RWPE2 (cell line): ENCODE measurements at regions not wholly inside any gene's neighbourhood (a gene's known extent, or its start where the extent isn't known, plus 50 kb on each side); places are given as distances from the start of the nearest gene placed in this dataset.
"Not testable (repeated sequence)": the region's sequence is repeated elsewhere in the genome, so short reads cannot be mapped to it uniquely, and the experiment has no call there.

ENCODE experiments used
- ATAC-seq: fragments of 200-7000 bp; cut with Tn5 transposase; 3 replicates; pipeline ENCODE4 v1.9.1; 2021; ENCODE audit warnings: low read depth
- DNase-seq: peaks from one replicate; pipeline ENCODE4 v3.0.0-alpha.2; 2020; ENCODE audit warnings: low spot score
- H3K27ac ChIP-seq: fragments of 450-650 bp; 2 replicates; pipeline ENCODE4 v1.5.1; 2017; ENCODE audit warnings: mild to moderate bottlenecking; ENCODE audit not compliant: poor library complexity, severe bottlenecking
- H3K27me3 ChIP-seq: fragments of 250-450 bp; sonication (Bioruptor Pico); 2 replicates; pipeline ENCODE4 v1.5.1; 2021; ENCODE audit warnings: mild to moderate bottlenecking, moderate library complexity; ENCODE audit not compliant: insufficient read depth, poor library complexity, severe bottlenecking
- H3K36me3 ChIP-seq: fragments of 250-450 bp; sonication (Bioruptor Pico); 2 replicates; pipeline ENCODE4 v1.5.1; 2020; ENCODE audit warnings: low read depth, mild to moderate bottlenecking, moderate library complexity
- H3K4me1 ChIP-seq: fragments of 250-450 bp; sonication (Bioruptor Pico); 2 replicates; pipeline ENCODE4 v1.5.1; 2021; ENCODE audit warnings: mild to moderate bottlenecking, moderate library complexity; ENCODE audit not compliant: insufficient read depth, poor library complexity, severe bottlenecking
- H3K4me3 ChIP-seq: fragments of 250-450 bp; sonication (Bioruptor Pico); 2 replicates; pipeline ENCODE4 v1.5.1; 2021; ENCODE audit warnings: mild to moderate bottlenecking, moderate library complexity; ENCODE audit not compliant: severe bottlenecking
- H3K9me3 ChIP-seq: fragments of 250-450 bp; sonication (Bioruptor Pico); 2 replicates; pipeline ENCODE4 v1.5.1; 2021; ENCODE audit warnings: mild to moderate bottlenecking, moderate library complexity; ENCODE audit not compliant: severe bottlenecking
- CTCF ChIP-seq: fragments of 450-650 bp; IDR thresholded peaks from one replicate; pipeline ENCODE4 v1.5.1; 2017; ENCODE audit warnings: mild to moderate bottlenecking, moderate library complexity; ENCODE audit not compliant: poor library complexity, severe bottlenecking

- no peaks in the 10 kb centered on the region for H3K27me3 ChIP-seq
- no peak overlapping the region for H3K4me3 ChIP-seq
- DNase-seq (no peak), ATAC-seq (no peak)
- H3K27ac ChIP-seq: no peak overlapping the region
- TF ChIP-seq CTCF: no peak
- H3K4me1 ChIP-seq: peaks cover 15% of the 10 kb centered on the region
- H3K9me3 ChIP-seq: no peaks in the 10 kb centered on the region
- H3K36me3 ChIP-seq: no peaks in the 10 kb centered on the region
Measured at GRCh38 chr2:224173933-224174332, 134.8 kb upstream of the SERPINE2 start.

- Histone ChIP-seq H3K9me3 (no peaks in the 10 kb centered on the region), H3K27ac (no peak overlapping the region), H3K27me3 (no peaks in the 10 kb centered on the region), H3K4me3 (no peak overlapping the region), H3K36me3 (no peaks in the 10 kb centered on the region), H3K4me1 (peaks cover 10% of the 10 kb centered on the region)
- DNase-seq: no peak
- no peak for TF ChIP-seq CTCF
- no peak for ATAC-seq
Measured at GRCh38 chr2:224173210-224173609, 134.1 kb upstream of the SERPINE2 start.

- no peak for ATAC-seq
Measured at GRCh38 chr2:224171226-224171625, 132.1 kb upstream of the SERPINE2 start.

GRCh38 chr2:224169847-224170246, 130.8 kb upstream of the SERPINE2 start:
- no peak overlapping the region for H3K4me3 ChIP-seq
- H3K27me3 ChIP-seq: no peaks in the 10 kb centered on the region
- TF ChIP-seq CTCF: no peak
- ATAC-seq: no peak
- no peak for DNase-seq
- no peak overlapping the region for H3K27ac ChIP-seq
- H3K36me3 ChIP-seq: no peaks in the 10 kb centered on the region
- no peaks in the 10 kb centered on the region for H3K9me3 ChIP-seq
- H3K4me1 ChIP-seq: peaks cover 9% of the 10 kb centered on the region

More at GRCh38 chr2:224171226-224171625, 132.1 kb upstream of the SERPINE2 start:
- DNase-seq: no peak
- no peaks in the 10 kb centered on the region for H3K36me3 ChIP-seq
- no peaks in the 10 kb centered on the region for H3K9me3 ChIP-seq
- no peak overlapping the region for H3K4me3 ChIP-seq
- no peak overlapping the region for H3K27ac ChIP-seq
- no peak for TF ChIP-seq CTCF
- H3K27me3 ChIP-seq: no peaks in the 10 kb centered on the region
- peaks cover 6% of the 10 kb centered on the region for H3K4me1 ChIP-seq

GRCh38 chr2:224167781-224168180, 128.7 kb upstream of the SERPINE2 start:
- not testable (repeated sequence) for ATAC-seq, H3K27ac ChIP-seq, H3K4me3 ChIP-seq, H3K36me3 ChIP-seq, H3K27me3 ChIP-seq, DNase-seq, H3K4me1 ChIP-seq, H3K9me3 ChIP-seq

GRCh38 chr2:224166654-224167053, 127.6 kb upstream of the SERPINE2 start:
- no peaks in the 10 kb centered on the region for H3K9me3 ChIP-seq
- no peak for TF ChIP-seq CTCF
- ATAC-seq: no peak

More at GRCh38 chr2:224166654-224167053, 127.6 kb upstream of the SERPINE2 start:
- Histone ChIP-seq H3K36me3 (no peaks in the 10 kb centered on the region), H3K4me3 (no peak overlapping the region), H3K27ac (no peak overlapping the region), H3K4me1 (peaks cover 3% of the 10 kb centered on the region), H3K27me3 (no peaks in the 10 kb centered on the region)
- DNase-seq: no peak
